Thyroid gland (tissue), 4 donors: ENCODE measurements at regions not wholly inside any gene's neighbourhood (a gene's known extent, or its start where the extent isn't known, plus 50 kb on each side); places are given as distances from the start of the nearest gene placed in this dataset.

Experiments
- DNase-seq, 2 donors: peaks; one replicate each; pipeline ENCODE4 v3.0.0-alpha.2; 2019
- H3K27ac ChIP-seq, 3 donors: fragments of 200-600 bp; sonication (generic); 1 replicate in 2 of 3; 2 replicates in 1 of 3; pipeline ENCODE4 v1.5.1; 2016 to 2019; ENCODE audit warnings: mild to moderate bottlenecking in 1 of 3, moderate library complexity in 1 of 3
- H3K27me3 ChIP-seq: fragments of 200-600 bp; sonication (generic); one replicate; pipeline ENCODE4 v1.5.1; 2019
- H3K36me3 ChIP-seq, 2 donors: fragments of 200-600 bp; sonication (generic); one replicate each; pipeline ENCODE4 v1.5.1; 2016 to 2019
- H3K4me1 ChIP-seq, 2 donors: fragments of 200-600 bp; sonication (generic); one replicate each; pipeline ENCODE4 v1.5.1; 2017 to 2019
- H3K4me3 ChIP-seq, 3 donors: fragments of 200-600 bp; sonication (generic); replicated peaks in 1 of 3; 1 replicate in 2 of 3; 2 replicates in 1 of 3; pipeline ENCODE4 v1.5.1; 2016; ENCODE audit warnings: mild to moderate bottlenecking in 1 of 3
- H3K9me3 ChIP-seq: fragments of 200-600 bp; sonication (generic); one replicate; pipeline ENCODE4 v1.5.1; 2017
- POLR2A ChIP-seq, 2 donors: fragments of 450-650 bp; IDR thresholded peaks; one replicate each; pipeline ENCODE4 v1.6.1; 2017; ENCODE audit warnings: antibody characterized with exemption in 2 of 2, mild to moderate bottlenecking in 2 of 2, moderate library complexity in 1 of 2
- WGBS, 2 donors: methylation state at CpG; one replicate each; pipeline ENCODE4 v1.1.5; 2017; 5-methylcytosine and 5-hydroxymethylcytosine counted together
- intact Hi-C: fragments of 100-400 bp; cut with DNase I; formaldehyde crosslinking; loops from one replicate; pipeline ENCODE4 v1.15.1; 2023
- TF ChIP-seq, protein P1 (sequence below), 6 experiments: fragments of 200-600 bp in 3 of 6; fragments of 450-650 bp in 3 of 6; sonication (generic) in 3 of 6; IDR thresholded peaks; one replicate each; pipeline ENCODE4 v1.5.1; 2016 to 2019; ENCODE audit warnings: antibody characterized with exemption in 6 of 6, mild to moderate bottlenecking in 2 of 6, inconsistent platforms in 1 of 6, moderate library complexity in 1 of 6

DNA sequence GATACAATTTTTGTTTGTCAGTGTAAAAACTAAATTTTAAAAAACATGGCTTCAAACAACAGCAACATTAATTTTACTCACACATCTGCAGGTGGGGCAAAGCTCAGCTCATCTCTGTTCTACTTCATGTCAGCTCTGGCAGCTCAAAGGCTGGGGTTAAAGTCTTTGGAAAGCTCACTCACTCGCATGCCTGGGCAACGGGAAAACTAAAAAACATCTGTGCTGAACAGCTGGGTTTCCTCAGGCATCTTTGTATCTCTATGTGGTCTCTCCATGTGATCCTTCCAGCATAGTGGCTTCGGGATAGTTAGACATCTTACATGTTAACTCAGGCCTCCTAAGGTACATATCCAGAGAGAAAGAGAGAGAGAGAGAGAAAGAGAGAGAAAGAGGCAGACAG, 499.6 kb downstream of the RFPL4B start:
- Histone ChIP-seq H3K27ac (no peak overlapping the region), H3K4me3 (no peak overlapping the region), H3K4me1 (no peaks in the 10 kb centered on the region), H3K9me3 (no peaks in the 10 kb centered on the region), H3K36me3 (no peaks in the 10 kb centered on the region), H3K27me3 (no peaks in the 10 kb centered on the region)
- DNase-seq = no peak
- 84% methylated on average over 3 of the region's 3 CpGs for WGBS, 2 donors
- TF ChIP-seq, protein P1, sequence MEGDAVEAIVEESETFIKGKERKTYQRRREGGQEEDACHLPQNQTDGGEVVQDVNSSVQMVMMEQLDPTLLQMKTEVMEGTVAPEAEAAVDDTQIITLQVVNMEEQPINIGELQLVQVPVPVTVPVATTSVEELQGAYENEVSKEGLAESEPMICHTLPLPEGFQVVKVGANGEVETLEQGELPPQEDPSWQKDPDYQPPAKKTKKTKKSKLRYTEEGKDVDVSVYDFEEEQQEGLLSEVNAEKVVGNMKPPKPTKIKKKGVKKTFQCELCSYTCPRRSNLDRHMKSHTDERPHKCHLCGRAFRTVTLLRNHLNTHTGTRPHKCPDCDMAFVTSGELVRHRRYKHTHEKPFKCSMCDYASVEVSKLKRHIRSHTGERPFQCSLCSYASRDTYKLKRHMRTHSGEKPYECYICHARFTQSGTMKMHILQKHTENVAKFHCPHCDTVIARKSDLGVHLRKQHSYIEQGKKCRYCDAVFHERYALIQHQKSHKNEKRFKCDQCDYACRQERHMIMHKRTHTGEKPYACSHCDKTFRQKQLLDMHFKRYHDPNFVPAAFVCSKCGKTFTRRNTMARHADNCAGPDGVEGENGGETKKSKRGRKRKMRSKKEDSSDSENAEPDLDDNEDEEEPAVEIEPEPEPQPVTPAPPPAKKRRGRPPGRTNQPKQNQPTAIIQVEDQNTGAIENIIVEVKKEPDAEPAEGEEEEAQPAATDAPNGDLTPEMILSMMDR (IDR thresholded peaks at IDR 0.05) = no peak
- TF ChIP-seq POLR2A (IDR thresholded peaks at IDR 0.05) = no peak
- intact Hi-C loops = no loop called here

- WGBS, 2 donors = 42 to 74% methylated on average over 1 of the region's 1 CpG
- Histone ChIP-seq H3K4me3 (no peak overlapping the region), H3K4me1 (no peaks in the 10 kb centered on the region), H3K27me3 (no peaks in the 10 kb centered on the region), H3K36me3 (no peaks in the 10 kb centered on the region), H3K9me3 (no peaks in the 10 kb centered on the region), H3K27ac (no peak overlapping the region)
- TF ChIP-seq, protein P1 (IDR thresholded peaks at IDR 0.05) = no peak
- TF ChIP-seq POLR2A (IDR thresholded peaks at IDR 0.05) = no peak
- no peak for DNase-seq
- intact Hi-C loops = no loop called here
Observed at GRCh38 chr6:112851146-112851545, 504.0 kb downstream of the RFPL4B start.

DNA sequence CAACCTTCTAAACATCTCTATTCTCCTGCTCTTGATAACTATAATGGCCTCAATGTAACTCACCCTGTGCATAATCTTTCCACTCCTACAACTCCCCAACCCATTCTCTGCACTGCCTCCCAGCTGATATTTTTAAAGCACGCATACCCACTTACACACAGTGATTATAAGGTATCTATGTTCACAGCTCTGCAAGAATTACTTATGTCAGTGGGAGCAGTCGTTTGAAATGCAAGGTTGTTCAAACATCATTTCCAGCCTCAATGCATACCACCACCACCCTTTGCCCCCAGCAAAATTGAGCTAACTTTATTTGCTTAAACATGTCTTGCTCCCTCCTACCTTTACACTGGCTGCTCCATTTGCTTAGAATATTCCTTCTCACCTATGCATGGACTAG, 506.0 kb downstream of the RFPL4B start:
- no peaks in the 10 kb centered on the region for H3K9me3 ChIP-seq
- 55 to 62% methylated on average over 2 of the region's 2 CpGs for WGBS, 2 donors
- intact Hi-C loops = no loop called here
- no peaks in the 10 kb centered on the region for H3K27me3 ChIP-seq
- H3K36me3 ChIP-seq = no peaks in the 10 kb centered on the region
- H3K27ac ChIP-seq = no peak overlapping the region
- no peak for DNase-seq
- no peaks in the 10 kb centered on the region for H3K4me1 ChIP-seq
- TF ChIP-seq POLR2A (IDR thresholded peaks at IDR 0.05) = no peak
- TF ChIP-seq, protein P1 (IDR thresholded peaks at IDR 0.05) = no peak
- H3K4me3 ChIP-seq = no peak overlapping the region

GRCh38 chr6:112863753-112864152, 516.6 kb downstream of the RFPL4B start:
- DNase-seq = no peak
- TF ChIP-seq POLR2A (IDR thresholded peaks at IDR 0.05) = no peak
- TF ChIP-seq, protein P1 (IDR thresholded peaks at IDR 0.05) = no peak
- no peaks in the 10 kb centered on the region for H3K36me3 ChIP-seq
- intact Hi-C loops = no loop called here
- H3K4me1 ChIP-seq = no peaks in the 10 kb centered on the region
- H3K9me3 ChIP-seq = no peaks in the 10 kb centered on the region
- H3K27me3 ChIP-seq = no peaks in the 10 kb centered on the region
- 36 to 92% methylated on average over 1 of the region's 1 CpG for WGBS, 2 donors
- H3K27ac ChIP-seq = no peak overlapping the region
- no peak overlapping the region for H3K4me3 ChIP-seq

GRCh38 chr6:112865131-112865530, 518.0 kb downstream of the RFPL4B start:
- H3K36me3 ChIP-seq = no peaks in the 10 kb centered on the region
- no peak overlapping the region for H3K4me3 ChIP-seq
- WGBS, 2 donors = 85 to 91% methylated on average over 2 of the region's 2 CpGs
- no peak for TF ChIP-seq POLR2A (IDR thresholded peaks at IDR 0.05)
- DNase-seq = no peak
- intact Hi-C loops = no loop called here
- H3K4me1 ChIP-seq = no peaks in the 10 kb centered on the region
- H3K9me3 ChIP-seq = no peaks in the 10 kb centered on the region
- H3K27me3 ChIP-seq = no peaks in the 10 kb centered on the region
- H3K27ac ChIP-seq = no peak overlapping the region

DNA sequence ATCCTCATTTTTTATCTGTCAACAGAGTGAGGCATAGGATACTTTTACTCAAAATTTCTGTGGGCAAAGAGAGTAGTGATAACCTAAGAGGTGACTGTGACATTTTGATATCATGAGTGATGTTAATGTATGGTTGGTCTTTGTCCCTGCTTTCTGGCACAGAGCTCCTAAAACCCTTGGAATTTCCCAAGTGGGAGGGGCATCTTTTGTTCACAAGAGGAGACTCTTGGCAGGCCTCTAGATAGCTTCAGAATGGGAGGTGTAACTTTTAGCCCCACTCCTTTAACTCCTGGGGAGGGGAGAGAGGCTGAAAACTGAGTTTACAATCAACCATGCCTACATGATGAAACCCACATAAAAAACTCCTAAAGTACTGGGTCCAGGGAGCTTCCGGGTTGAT, 527.8 kb downstream of the RFPL4B start:
- no peak for DNase-seq
- H3K9me3 ChIP-seq = no peaks in the 10 kb centered on the region
- H3K4me1 ChIP-seq = peaks cover 0 to 10% of the 10 kb centered on the region in 2 donors
- 100% methylated on average over 1 of the region's 1 CpG for WGBS, 2 donors
- no peak for TF ChIP-seq POLR2A (IDR thresholded peaks at IDR 0.05)
- TF ChIP-seq, protein P1 (IDR thresholded peaks at IDR 0.05) = no peak
- intact Hi-C loops = no loop called here
- no peak overlapping the region for H3K27ac ChIP-seq
- H3K4me3 ChIP-seq = no peak overlapping the region
- H3K27me3 ChIP-seq = no peaks in the 10 kb centered on the region
- H3K36me3 ChIP-seq = no peaks in the 10 kb centered on the region
